Mesenchymal stem cell (in vitro differentiated cells and primary cell): ENCODE measurements at regions not wholly inside any gene's neighbourhood (a gene's known extent, or its start where the extent isn't known, plus 50 kb on each side); places are given as distances from the start of the nearest gene placed in this dataset.

Experiments used
- DNase-seq: peaks from one replicate; pipeline ENCODE4 v3.0.0-alpha.2; 2013
- H2AFZ ChIP-seq: one replicate; pipeline ENCODE4 v1.6.1; 2013; ENCODE audit warnings: low read depth, mild to moderate bottlenecking, control low read depth, inconsistent platforms, low read length, moderate library complexity
- H2AK5ac ChIP-seq: 2 replicates; pipeline ENCODE4 v1.6.1; 2013; ENCODE audit warnings: low read length, moderate library complexity, mild to moderate bottlenecking, inconsistent platforms; ENCODE audit not compliant: severe bottlenecking
- H2BK120ac ChIP-seq: one replicate; pipeline ENCODE4 v1.6.1; 2013; ENCODE audit warnings: low read depth, mild to moderate bottlenecking, inconsistent platforms, low read length, moderate library complexity
- H2BK12ac ChIP-seq, 2 experiments: one replicate each; pipeline ENCODE4 v1.6.1; 2013; ENCODE audit warnings: inconsistent platforms in 2 of 2, low read length in 2 of 2, mild to moderate bottlenecking in 2 of 2, moderate library complexity in 2 of 2, control low read depth in 1 of 2
- H2BK15ac ChIP-seq: one replicate; pipeline ENCODE4 v1.6.1; 2013; ENCODE audit warnings: mild to moderate bottlenecking, low read depth, inconsistent platforms; ENCODE audit not compliant: poor library complexity, severe bottlenecking
- H2BK5ac ChIP-seq: 2 replicates; pipeline ENCODE4 v1.6.1; 2013; ENCODE audit warnings: low read depth, mild to moderate bottlenecking, low read length, control low read depth, inconsistent platforms; ENCODE audit not compliant: poor library complexity, severe bottlenecking
- H3K14ac ChIP-seq, 2 experiments: one replicate each; pipeline ENCODE4 v1.6.1; 2013; ENCODE audit warnings: inconsistent platforms in 2 of 2, low read length in 2 of 2, control low read depth in 1 of 2, mild to moderate bottlenecking in 1 of 2, moderate library complexity in 1 of 2
- H3K18ac ChIP-seq, 2 experiments: one replicate each; pipeline ENCODE4 v1.6.1; 2013; ENCODE audit warnings: inconsistent platforms in 2 of 2, low read length in 2 of 2, control low read depth in 1 of 2, low read depth in 1 of 2, mild to moderate bottlenecking in 1 of 2
- H3K23ac ChIP-seq, 2 experiments: one replicate each; pipeline ENCODE4 v1.6.1; 2013; ENCODE audit warnings: inconsistent platforms in 2 of 2, low read length in 2 of 2, mild to moderate bottlenecking in 2 of 2, moderate library complexity in 2 of 2, control low read depth in 1 of 2
- H3K27ac ChIP-seq: 2 replicates; pipeline ENCODE4 v1.5.1; 2013; ENCODE audit warnings: mild to moderate bottlenecking, moderate library complexity, low read length, control low read depth, inconsistent platforms; ENCODE audit not compliant: poor library complexity, severe bottlenecking
- H3K27me3 ChIP-seq, 2 experiments: 2 replicates each; pipeline versions ENCODE4 v1.6.1 to v1.7.0; 2013; ENCODE audit warnings: low read length in 2 of 2, mild to moderate bottlenecking in 2 of 2, moderate library complexity in 2 of 2, control low read depth in 1 of 2, inconsistent platforms in 1 of 2; ENCODE audit not compliant: control insufficient read depth in 1 of 2, insufficient read depth in 1 of 2
- H3K36me3 ChIP-seq, 2 experiments: 2 replicates each; pipeline versions ENCODE4 v1.6.1 to v1.7.0; 2013; ENCODE audit warnings: low read length in 2 of 2, control low read depth in 1 of 2, inconsistent platforms in 1 of 2, low read depth in 1 of 2, mild to moderate bottlenecking in 1 of 2; ENCODE audit not compliant: insufficient read depth in 2 of 2, control insufficient read depth in 1 of 2
- H3K4ac ChIP-seq, 2 experiments: one replicate each; pipeline ENCODE4 v1.6.1; 2013; ENCODE audit warnings: inconsistent platforms in 2 of 2, low read length in 2 of 2, mild to moderate bottlenecking in 2 of 2, moderate library complexity in 2 of 2, control low read depth in 1 of 2, low read depth in 1 of 2
- H3K4me1 ChIP-seq: 2 replicates; pipeline ENCODE4 v1.6.1; 2013; ENCODE audit warnings: low read depth, low read length, control low read depth; ENCODE audit not compliant: control insufficient read depth, insufficient read depth
- H3K4me2 ChIP-seq: 2 replicates; pipeline ENCODE4 v1.6.1; 2013; ENCODE audit warnings: low read length, mild to moderate bottlenecking, inconsistent platforms; ENCODE audit not compliant: poor library complexity, severe bottlenecking
- H3K4me3 ChIP-seq, 2 experiments: 2 replicates each; pipeline versions ENCODE4 v1.5.1 to v1.7.0; 2013; ENCODE audit warnings: low read length in 2 of 2, mild to moderate bottlenecking in 2 of 2, control low read depth in 1 of 2, low read depth in 1 of 2; ENCODE audit not compliant: insufficient read depth in 1 of 2
- H3K79me1 ChIP-seq: replicated peaks from 2 replicates; pipeline ENCODE4 v1.6.1; 2013; ENCODE audit warnings: mild to moderate bottlenecking, control low read depth, low read length, inconsistent platforms; ENCODE audit not compliant: poor library complexity, severe bottlenecking
- H3K9ac ChIP-seq: 2 replicates; pipeline ENCODE4 v1.7.0; 2013; ENCODE audit warnings: mild to moderate bottlenecking, low read length, moderate library complexity
- H3K9me3 ChIP-seq: 2 replicates; pipeline ENCODE4 v1.7.0; 2013; ENCODE audit warnings: mild to moderate bottlenecking, low read length; ENCODE audit not compliant: control insufficient read depth
- H4K8ac ChIP-seq: one replicate; pipeline ENCODE4 v1.6.1; 2013; ENCODE audit warnings: inconsistent platforms, mild to moderate bottlenecking, low read length, moderate library complexity
- H4K91ac ChIP-seq: one replicate; pipeline ENCODE4 v1.6.1; 2013; ENCODE audit warnings: mild to moderate bottlenecking, low read length, inconsistent platforms
- WGBS: methylation state at CpG from one replicate; pipeline ENCODE4 v1.1.7; 2013; ENCODE audit warnings: mixed read lengths; 5-methylcytosine and 5-hydroxymethylcytosine counted together

DNA sequence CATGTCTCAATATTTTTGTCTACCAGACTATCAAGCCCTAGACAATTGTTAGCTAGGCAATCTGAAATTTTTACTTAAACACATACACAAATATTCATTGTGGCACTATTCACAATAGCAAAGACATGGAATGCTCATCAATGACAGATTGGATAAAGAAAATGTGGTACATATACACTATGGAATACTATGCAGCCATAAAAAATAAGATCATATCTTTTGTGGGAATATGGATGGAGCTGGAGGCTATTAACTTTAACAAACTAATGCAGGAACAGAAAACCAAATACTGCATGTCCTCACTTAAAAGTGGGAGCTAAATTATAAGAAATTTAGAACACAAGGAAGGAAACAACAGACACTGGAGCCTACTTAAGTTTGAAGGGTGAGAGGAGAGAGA, 288.6 kb upstream of the MIR17HG start:
- Histone ChIP-seq H2BK12ac (no peak overlapping the region), H2BK5ac (no peak overlapping the region), H3K79me1 (no peaks in the 10 kb centered on the region), H4K91ac (no peak overlapping the region), H2AK5ac (no peak overlapping the region), H3K27ac (no peak overlapping the region), H3K18ac (no peak overlapping the region), H2BK120ac (no peak overlapping the region), H3K4me3 (no peak overlapping the region), H3K4me1 (no peaks in the 10 kb centered on the region), H2AFZ (no peak overlapping the region), H3K9me3 (peaks cover 5% of the 10 kb centered on the region), H3K4me2 (no peak overlapping the region), H3K27me3 (no peaks in the 10 kb centered on the region), H3K9ac (no peak overlapping the region), H3K23ac (no peak overlapping the region), H3K14ac (no peak overlapping the region), H2BK15ac (no peak overlapping the region), H4K8ac (no peak overlapping the region), H3K36me3 (no peaks in the 10 kb centered on the region), H3K4ac (no peak overlapping the region)
- DNase-seq, result no peak

DNA sequence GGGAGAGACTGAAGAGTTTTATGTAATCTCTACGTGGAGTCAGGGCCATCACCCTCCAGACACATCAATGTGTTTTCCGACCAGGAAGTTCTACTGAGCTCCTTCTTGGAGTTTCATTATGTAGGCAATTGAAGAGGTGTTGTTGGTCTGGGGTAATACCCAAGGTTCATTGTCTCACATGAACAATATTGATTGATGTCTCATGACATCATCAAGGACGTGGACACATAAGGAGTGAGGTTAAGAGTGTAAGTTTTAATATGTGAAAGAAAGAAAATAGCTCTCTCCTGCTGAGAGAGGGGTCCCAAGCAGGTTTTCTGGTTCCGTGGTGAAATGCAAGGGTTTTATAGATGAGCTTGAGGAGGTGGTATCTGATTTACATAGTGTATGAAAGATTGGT, 280.7 kb upstream of the MIR17HG start:
- Histone ChIP-seq H3K79me1 (no peaks in the 10 kb centered on the region), H4K8ac (no peak overlapping the region), H2AFZ (no peak overlapping the region), H3K23ac (no peak overlapping the region), H3K4ac (no peak overlapping the region), H3K4me2 (no peak overlapping the region), H3K36me3 (no peaks in the 10 kb centered on the region), H2BK120ac (no peak overlapping the region), H3K27me3 (no peaks in the 10 kb centered on the region), H3K4me3 (no peak overlapping the region), H4K91ac (no peak overlapping the region), H3K4me1 (no peaks in the 10 kb centered on the region), H2AK5ac (no peak overlapping the region), H3K9ac (no peak overlapping the region), H3K18ac (no peak overlapping the region), H2BK12ac (no peak overlapping the region), H3K9me3 (no peaks in the 10 kb centered on the region), H2BK5ac (no peak overlapping the region), H3K14ac (no peak overlapping the region), H3K27ac (no peak overlapping the region), H2BK15ac (no peak overlapping the region)
- 74% methylated on average over 4 of the region's 4 CpGs for WGBS
- DNase-seq, result no peak

DNA sequence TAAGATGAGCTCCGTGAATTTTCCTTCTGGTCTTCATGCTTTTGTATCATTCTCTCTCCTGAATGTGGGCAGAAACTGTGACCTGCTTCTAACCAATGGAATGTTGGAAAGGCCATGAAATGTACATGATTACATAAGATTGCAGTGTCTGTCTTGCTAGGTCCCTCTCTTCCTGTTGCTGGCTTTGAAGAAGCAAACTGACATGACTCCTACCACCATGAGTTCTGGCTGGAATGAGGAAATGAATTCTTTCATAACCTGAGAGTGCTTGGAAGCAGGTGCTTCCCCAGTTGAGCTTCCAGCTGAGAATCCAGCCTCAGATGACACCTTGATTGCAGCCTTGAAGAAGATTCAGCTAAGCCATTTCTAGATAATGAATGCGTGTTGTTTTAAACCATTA, 275.0 kb upstream of the MIR17HG start:
- Histone ChIP-seq H3K4ac (no peak overlapping the region), H3K9ac (no peak overlapping the region), H2BK12ac (no peak overlapping the region), H3K79me1 (no peaks in the 10 kb centered on the region), H4K91ac (no peak overlapping the region), H2AFZ (no peak overlapping the region), H3K9me3 (no peaks in the 10 kb centered on the region), H4K8ac (no peak overlapping the region), H3K36me3 (no peaks in the 10 kb centered on the region), H2BK15ac (no peak overlapping the region), H3K4me1 (no peaks in the 10 kb centered on the region), H2BK120ac (no peak overlapping the region), H3K4me2 (no peak overlapping the region), H2AK5ac (no peak overlapping the region), H3K4me3 (no peak overlapping the region), H3K23ac (no peak overlapping the region), H3K27me3 (no peaks in the 10 kb centered on the region), H3K18ac (no peak overlapping the region), H3K27ac (no peak overlapping the region), H2BK5ac (no peak overlapping the region), H3K14ac (no peak overlapping the region)
- no peak for DNase-seq
- 83% methylated on average over 1 of the region's 2 CpGs for WGBS

DNA sequence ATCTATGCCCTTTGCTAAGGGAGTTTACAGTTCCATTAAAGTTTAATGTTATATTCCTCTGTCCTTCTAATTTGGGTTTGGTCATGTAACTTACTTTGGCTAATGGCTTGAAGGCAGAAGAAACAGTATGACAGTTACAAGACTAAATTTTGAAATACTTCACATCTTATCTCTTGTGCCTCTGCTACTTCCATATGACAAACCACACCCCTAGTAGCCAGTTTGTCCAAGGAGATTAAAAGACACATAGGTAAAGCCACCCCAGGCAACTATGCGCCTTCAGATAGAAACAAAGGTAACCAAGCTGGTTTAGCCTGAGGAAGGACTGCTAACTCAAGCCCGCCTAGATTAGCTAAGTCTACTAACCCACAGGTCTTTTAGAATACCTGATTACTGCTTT, 273.4 kb upstream of the MIR17HG start:
- H3K9ac ChIP-seq, result no peak overlapping the region
- H2BK5ac ChIP-seq, result no peak overlapping the region
- no peak overlapping the region for H3K27ac ChIP-seq
- no peak overlapping the region for H3K4me2 ChIP-seq
- H3K18ac ChIP-seq, result no peak overlapping the region
- H3K27me3 ChIP-seq, result no peaks in the 10 kb centered on the region
- H2BK15ac ChIP-seq, result no peak overlapping the region
- H2BK12ac ChIP-seq, result no peak overlapping the region
- H3K9me3 ChIP-seq, result no peaks in the 10 kb centered on the region
- H3K14ac ChIP-seq, result no peak overlapping the region
- no peak overlapping the region for H4K91ac ChIP-seq
- no peaks in the 10 kb centered on the region for H3K79me1 ChIP-seq
- no peak overlapping the region for H3K4ac ChIP-seq
- H4K8ac ChIP-seq, result no peak overlapping the region
- H3K23ac ChIP-seq, result no peak overlapping the region
- no peak overlapping the region for H3K4me3 ChIP-seq
- H2AFZ ChIP-seq, result no peak overlapping the region
- H3K36me3 ChIP-seq, result no peaks in the 10 kb centered on the region
- H2AK5ac ChIP-seq, result no peak overlapping the region
- no peaks in the 10 kb centered on the region for H3K4me1 ChIP-seq
- 100% methylated on average over 1 of the region's 2 CpGs for WGBS
- no peak for DNase-seq
- no peak overlapping the region for H2BK120ac ChIP-seq
